ENCODE measurements at regions not wholly inside any gene's neighbourhood (a gene's known extent, or its start where the extent isn't known, plus 50 kb on each side); places are given as distances from the start of the nearest gene placed in this dataset.

DNA sequence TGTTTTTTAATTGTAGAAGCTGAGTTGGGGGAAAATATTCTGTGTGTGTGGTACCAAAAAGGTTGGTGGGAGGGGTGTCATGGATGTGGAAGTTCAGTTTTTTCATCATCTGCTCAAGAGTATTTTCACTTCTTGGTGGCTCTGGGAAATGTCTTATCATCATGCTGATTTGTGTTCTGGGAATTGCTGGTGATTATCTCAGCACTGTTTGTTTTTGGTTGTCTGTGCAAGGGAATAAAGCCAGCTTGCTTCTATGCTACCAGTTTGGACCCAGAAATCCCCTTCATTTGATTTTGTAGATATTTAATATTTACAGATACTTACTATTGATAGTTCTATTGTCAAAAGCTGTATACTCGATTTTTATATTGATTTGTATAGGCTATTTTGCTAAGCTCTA is 2289.7 kb downstream of the MAT2B start:
- no peak for DNase-seq

DNA sequence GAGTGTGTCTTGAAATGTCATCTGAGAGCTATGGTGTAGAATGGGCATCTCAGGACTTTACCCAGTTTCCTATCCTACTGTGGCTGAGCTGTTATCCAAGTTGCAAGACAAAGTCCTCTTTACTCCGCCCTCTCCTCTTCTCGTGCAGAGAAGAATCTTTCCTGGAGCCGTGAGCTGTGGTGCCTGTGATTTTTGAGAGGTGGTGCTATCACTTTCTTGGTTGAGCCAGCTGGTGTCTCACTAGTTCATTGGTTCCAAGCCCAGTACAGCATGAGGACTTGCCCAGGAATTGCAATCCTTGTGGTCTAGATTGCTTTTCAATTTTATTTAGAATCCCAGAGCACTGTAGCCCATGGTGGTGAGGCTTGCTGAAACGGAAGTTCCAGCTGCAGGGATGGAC is 2300.3 kb downstream of the MAT2B start:
- DNase-seq, result no peak

DNA sequence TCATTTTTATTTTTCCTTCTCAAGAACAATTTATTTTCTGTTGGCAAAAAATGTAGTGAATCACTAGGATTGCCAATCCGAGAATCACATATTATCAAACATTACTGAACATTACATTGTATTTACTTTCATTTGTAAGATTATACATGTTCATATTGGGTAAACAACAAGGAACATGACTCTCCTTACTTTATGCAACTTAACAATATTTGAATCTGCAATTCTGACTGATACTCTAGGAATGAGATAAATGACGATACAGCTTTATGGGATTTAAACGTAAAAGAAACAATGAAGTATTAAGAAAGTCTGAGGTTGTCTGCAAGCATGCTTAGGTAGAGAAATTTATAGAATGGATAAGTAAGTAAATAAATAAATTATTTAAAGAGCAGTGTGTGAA is 2302.9 kb downstream of the MAT2B start:
- no peak for DNase-seq

- DNase-seq, result no peak
Observed at GRCh38 chr5:165809914-165810313, 2304.5 kb downstream of the MAT2B start.

DNA sequence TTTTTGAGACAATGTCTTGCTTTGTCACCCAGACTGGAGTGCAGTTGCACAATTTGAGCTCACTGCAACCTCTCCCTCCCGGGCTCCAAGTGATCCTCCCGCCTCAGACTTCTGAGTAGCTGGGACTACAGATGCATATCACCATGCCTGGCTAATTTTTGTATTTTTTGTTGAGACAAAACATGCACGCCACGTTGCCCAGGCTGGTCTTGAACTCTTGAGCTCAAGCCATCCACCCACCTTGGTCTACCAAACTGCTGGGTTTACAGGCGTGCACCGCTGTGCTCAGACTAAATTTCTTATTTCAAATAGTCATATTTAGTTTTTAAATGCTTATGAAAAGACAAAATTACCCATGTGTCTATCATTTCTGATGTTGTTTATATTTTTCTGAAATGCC is 2324.1 kb downstream of the MAT2B start:
- DNase-seq, result no peak

DNA sequence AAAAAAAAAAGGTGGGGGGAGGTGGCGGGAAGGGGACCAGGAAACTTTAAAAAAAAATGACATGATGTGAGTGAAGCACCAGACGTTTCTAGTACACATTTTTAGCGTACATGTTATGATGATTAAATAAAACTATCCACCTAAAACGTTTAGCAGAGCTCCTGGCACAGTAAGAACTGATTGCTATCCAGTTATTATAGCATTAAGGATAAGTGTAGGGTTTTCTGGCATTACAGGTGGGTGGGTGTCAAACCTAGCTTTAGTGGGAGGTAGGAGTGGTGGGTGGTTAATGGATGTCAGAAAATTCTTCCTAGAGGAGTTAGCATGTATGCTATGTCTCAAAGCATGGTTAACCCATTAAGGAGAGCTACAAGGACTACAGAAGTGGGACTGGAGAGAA is 2329.5 kb downstream of the MAT2B start:
- no peak for DNase-seq

DNA sequence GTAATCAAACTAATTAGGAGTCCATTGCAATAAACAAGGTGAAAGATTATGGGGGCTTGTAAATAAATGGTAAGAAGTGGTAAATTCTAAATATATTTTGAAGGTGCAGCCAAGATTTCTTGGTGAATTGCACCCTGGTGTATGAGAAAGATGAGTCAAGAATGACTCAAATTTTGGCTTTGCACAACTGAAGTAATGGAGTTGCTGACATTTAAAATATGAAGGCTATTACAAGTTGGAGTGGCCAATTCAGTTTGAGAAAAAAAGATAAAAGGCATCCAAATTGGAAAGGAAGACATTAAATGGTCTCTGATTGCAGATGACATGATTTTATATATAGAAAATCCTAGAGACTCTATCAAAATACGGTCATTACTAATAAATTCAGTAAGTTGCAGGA is 2330.6 kb downstream of the MAT2B start:
- DNase-seq, result no peak

- no peak for DNase-seq
Observed at GRCh38 chr5:165837286-165837685, 2331.9 kb downstream of the MAT2B start.

- DNase-seq, result no peak
Observed at GRCh38 chr5:165844571-165844970, 2339.2 kb downstream of the MAT2B start.

GRCh38 chr5:165858118-165858517 is 2352.7 kb downstream of the MAT2B start:
- DNase-seq, result no peak

GRCh38 chr5:165859251-165859650 is 2353.8 kb downstream of the MAT2B start:
- no peak for DNase-seq

DNA sequence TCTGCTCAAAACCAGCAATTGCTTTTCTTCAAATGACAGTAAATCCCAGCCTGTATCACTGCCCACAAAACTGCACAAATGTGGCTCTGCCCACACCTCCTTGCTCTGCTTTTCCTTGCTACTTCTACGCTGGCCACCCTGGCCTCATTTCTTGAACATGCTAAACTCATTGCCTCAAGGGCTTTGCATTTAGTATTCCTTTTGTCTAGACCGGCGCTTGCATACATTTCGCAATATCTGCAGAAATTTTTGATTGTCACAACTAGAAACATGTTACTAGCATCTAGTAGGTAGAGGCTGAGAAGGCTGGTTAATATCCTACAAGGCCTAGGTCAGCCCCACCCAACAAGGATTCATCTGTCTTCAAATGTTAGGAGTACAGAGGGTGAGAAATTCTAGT is 2357.8 kb downstream of the MAT2B start:
- DNase-seq, result no peak

- DNase-seq, result no peak
Observed at GRCh38 chr5:165871291-165871690, 2365.9 kb downstream of the MAT2B start.

- DNase-seq, result no peak
Observed at GRCh38 chr5:165874851-165875250, 2369.4 kb downstream of the MAT2B start.

DNA sequence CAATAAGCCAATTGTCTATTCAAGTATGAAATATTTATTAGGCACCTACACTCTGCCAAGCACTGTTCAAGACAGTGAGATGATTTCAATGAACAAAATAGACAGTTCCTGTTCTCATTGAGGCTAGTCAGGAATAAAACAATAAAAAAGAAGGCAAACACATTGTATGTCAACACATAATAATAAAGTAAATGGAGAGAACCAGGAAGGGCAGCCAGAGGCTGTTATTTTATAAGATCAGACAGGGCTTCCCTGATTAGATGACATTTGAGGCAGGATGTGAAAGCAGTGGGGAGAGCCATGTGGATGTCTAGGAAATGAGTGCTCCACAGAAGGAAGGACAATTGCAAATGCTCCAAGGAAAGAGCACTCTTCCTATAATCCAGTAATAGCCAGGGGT is 2371.1 kb downstream of the MAT2B start:
- no peak for DNase-seq

- no peak for DNase-seq
Observed at GRCh38 chr5:165877475-165877874, 2372.1 kb downstream of the MAT2B start.

- DNase-seq, result no peak
Observed at GRCh38 chr5:165881259-165881658, 2375.8 kb downstream of the MAT2B start.

GRCh38 chr5:165882099-165882498 is 2376.7 kb downstream of the MAT2B start:
- DNase-seq, result no peak

DNA sequence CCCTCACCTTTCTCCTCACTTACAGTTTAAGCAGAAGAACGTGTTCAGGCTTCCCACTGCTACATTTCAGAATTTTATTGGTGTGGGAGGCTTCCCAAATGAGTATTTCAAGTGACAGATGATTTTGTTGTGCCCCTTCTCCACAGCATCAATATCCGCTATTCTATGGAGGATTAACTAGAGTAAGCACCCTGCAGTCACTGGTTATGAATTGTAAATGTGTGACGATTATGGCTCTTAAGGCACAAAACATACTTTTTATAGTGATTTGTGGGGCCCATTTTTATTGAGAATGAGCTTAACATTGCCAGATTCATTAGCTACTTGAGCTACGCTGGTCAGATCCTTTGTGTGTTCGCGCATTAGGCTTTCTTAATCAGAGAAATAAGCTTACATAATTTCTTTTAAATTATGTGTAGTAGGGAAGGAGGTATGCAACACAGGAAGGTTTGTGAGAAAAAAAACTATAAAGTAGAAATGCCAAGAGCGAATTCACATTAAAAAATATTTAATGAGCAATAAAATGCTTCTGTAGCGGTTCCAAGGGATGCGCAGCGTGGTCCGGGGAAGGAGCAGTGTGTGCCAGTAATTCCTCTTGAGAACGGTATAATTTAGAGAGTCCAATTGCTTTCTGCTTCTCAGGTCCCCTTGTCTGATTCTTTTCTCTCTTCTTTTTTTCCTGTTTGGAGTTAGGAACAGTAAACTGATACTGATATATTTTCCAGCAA is 2380.4 kb downstream of the MAT2B start:
- DNase-seq, result no peak

DNA sequence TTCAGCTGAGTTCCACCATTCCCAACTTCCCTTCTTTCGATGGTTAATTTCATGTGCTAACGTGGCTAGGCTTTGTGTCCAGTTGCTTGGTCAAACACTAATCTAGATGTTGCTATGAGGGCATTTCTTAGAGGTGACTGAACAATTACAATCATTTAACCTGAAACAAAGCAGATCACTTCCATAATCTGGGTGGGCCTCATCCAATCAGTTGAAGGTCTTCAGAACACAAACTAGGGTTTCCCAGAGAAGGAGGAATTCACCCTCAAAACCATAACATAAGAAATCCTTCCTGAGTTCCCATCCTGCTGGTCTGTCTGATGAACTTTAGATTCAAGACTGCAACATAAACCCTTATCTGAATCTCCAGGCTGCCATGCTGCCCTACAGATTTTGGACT is 2381.7 kb downstream of the MAT2B start:
- DNase-seq, result no peak

DNA sequence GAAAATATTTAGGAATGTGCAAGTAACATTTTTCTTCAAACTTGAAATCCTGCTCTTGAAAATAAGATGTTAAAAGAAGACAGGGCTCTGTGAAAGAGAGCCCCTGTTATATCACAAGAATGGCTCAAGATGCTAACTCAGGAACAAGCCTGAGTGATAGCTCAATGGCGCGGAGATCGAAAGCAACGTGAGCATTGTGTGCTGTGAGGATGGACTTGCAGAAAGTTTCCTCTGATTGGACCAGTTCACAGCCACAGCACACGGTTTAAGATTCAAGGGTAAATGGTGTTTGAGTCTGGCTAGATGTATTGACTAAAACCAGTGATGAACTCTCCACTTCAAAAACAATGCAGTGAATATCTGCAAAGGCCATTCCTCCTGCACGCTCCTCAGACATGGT is 2387.0 kb downstream of the MAT2B start:
- no peak for DNase-seq

GRCh38 chr5:165894916-165895315 is 2389.5 kb downstream of the MAT2B start:
- DNase-seq, result no peak

GRCh38 chr5:165903835-165904234 is 2387.6 kb upstream of the WWC1 start:
- DNase-seq, result no peak

DNA sequence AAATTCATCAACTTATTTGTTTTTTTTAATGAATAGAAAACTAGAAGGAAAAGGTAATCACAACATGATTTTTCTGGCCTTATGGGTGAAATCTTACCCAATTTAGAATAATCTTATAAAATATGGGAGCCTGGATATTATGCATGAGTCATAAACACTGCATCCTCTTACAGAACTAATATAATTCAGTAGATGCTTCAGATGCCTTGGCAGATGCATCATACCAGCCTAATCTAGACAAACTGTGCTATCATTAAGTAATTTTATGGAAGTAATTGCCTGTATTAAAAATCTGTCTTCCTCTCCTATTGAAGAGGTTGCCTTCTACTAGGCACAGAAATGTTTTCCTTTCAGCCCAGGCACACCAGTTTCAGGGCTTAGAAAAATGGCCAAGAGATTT is 2384.6 kb upstream of the WWC1 start:
- DNase-seq, result no peak

DNA sequence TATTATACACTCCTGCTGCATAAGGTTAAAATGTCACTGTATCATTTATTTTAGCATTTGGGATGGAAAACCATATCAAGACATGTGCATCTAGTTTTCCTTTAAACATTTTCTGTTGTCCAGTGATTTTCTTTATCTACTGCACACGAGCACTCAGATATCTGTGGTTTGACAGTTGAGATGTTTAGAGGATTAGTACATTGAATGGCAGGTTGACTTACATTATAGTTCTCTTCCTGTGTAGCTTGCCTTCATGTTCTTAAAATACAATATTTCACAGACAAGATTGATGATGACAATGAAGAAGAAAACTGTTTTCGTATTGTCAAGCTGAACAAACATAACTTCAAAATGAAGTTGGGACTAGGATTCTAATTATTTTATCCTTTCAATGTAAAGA is 2378.4 kb upstream of the WWC1 start:
- DNase-seq, result no peak

DNA sequence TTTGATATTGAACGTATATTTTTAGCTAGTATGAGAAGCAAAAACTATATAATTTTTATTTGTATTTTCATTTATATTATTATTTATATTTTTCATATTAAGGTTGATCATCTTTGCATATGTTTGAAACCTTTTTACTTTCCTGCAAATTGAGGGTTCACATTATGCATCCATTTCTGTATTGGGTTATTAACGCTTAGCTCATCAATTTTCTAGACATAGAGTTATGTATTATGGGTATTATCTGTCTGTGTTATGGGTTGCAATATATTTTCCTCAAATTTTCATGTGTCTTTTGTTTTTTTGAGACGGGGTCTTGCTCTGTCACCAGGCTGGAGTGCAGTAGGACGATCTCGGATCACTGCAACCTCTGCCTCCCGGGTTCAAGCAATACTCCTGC is 2377.0 kb upstream of the WWC1 start:
- no peak for DNase-seq

Measured in NCI-H1048 (cell line).